Retinal pigment epithelial cell (primary cell): ENCODE measurements at regions not wholly inside any gene's neighbourhood (a gene's known extent, or its start where the extent isn't known, plus 50 kb on each side); places are given as distances from the start of the nearest gene placed in this dataset.

Experiments used
- DNase-seq: peaks from one replicate; pipeline ENCODE4 v3.0.0-alpha.2; 2010; ENCODE audit warnings: low read depth
- H3K4me3 ChIP-seq: 2 replicates; pipeline ENCODE4 v1.5.1; 2011; ENCODE audit warnings: mild to moderate bottlenecking, low read length, control low read depth, moderate library complexity
- CTCF ChIP-seq: conservative IDR thresholded peaks from 2 replicates; pipeline ENCODE4 v1.5.1; 2011; ENCODE audit warnings: low read depth, low read length, control low read depth, inconsistent platforms

GRCh38 chr1:164971391-164971790, 385.1 kb downstream of the LMX1A start:
- DNase-seq = no peak
- TF ChIP-seq CTCF = no peak
- H3K4me3 ChIP-seq = no peak overlapping the region

GRCh38 chr1:164969253-164969652, 387.3 kb downstream of the LMX1A start:
- DNase-seq = no peak
- H3K4me3 ChIP-seq = no peak overlapping the region
- TF ChIP-seq CTCF = no peak

- no peak overlapping the region for H3K4me3 ChIP-seq
- no peak for DNase-seq
- TF ChIP-seq CTCF = no peak
Observed at GRCh38 chr1:164967300-164967699, 389.2 kb downstream of the LMX1A start.

- TF ChIP-seq CTCF = no peak
- H3K4me3 ChIP-seq = no peak overlapping the region
- DNase-seq = no peak
Observed at GRCh38 chr1:164961715-164962114, 394.8 kb downstream of the LMX1A start.

GRCh38 chr1:164958982-164959768, 397.3 kb downstream of the LMX1A start:
- H3K4me3 ChIP-seq = no peak overlapping the region
- no peak for TF ChIP-seq CTCF
- no peak for DNase-seq

GRCh38 chr1:164953815-164954214, 394.8 kb downstream of the PBX1 start:
- TF ChIP-seq CTCF = no peak
- no peak for DNase-seq
- no peak overlapping the region for H3K4me3 ChIP-seq

GRCh38 chr1:164953098-164953497, 394.1 kb downstream of the PBX1 start:
- TF ChIP-seq CTCF = no peak
- H3K4me3 ChIP-seq = no peak overlapping the region
- no peak for DNase-seq
